Lung (tissue), 11 donors: ENCODE measurements at regions not wholly inside any gene's neighbourhood (a gene's known extent, or its start where the extent isn't known, plus 50 kb on each side); places are given as distances from the start of the nearest gene placed in this dataset.

Experiments used
- ATAC-seq: fragments of 200-7000 bp; cut with Tn5 transposase; one replicate; pipeline ENCODE4 v1.9.1; 2020; ENCODE audit warnings: moderate number of reproducible peaks; ENCODE audit not compliant: insufficient read depth, low FRiP score
- DNase-seq, 3 donors: peaks; one replicate each; pipeline ENCODE4 v3.0.0-alpha.2; 2013 to 2017
- H3K27ac ChIP-seq, 2 donors: one replicate each; pipeline ENCODE4 v1.5.1; 2013; ENCODE audit warnings: mild to moderate bottlenecking in 2 of 2, moderate library complexity in 2 of 2, control low read depth in 1 of 2, inconsistent platforms in 1 of 2, low read depth in 1 of 2, low read length in 1 of 2
- H3K27me3 ChIP-seq, 3 donors: one replicate each; pipeline ENCODE4 v1.5.1; 2013; ENCODE audit warnings: low read length in 2 of 3; ENCODE audit not compliant: control insufficient read depth in 3 of 3, insufficient read depth in 3 of 3
- H3K36me3 ChIP-seq, 4 donors: one replicate each; pipeline ENCODE4 v1.5.1; 2013; ENCODE audit warnings: low read length in 4 of 4, mild to moderate bottlenecking in 1 of 4, moderate library complexity in 1 of 4; ENCODE audit not compliant: control insufficient read depth in 4 of 4, insufficient read depth in 4 of 4
- H3K4me1 ChIP-seq, 5 donors: one replicate each; pipeline ENCODE4 v1.5.1; 2013; ENCODE audit warnings: low read length in 5 of 5, mild to moderate bottlenecking in 2 of 5, moderate library complexity in 1 of 5; ENCODE audit not compliant: control insufficient read depth in 5 of 5, insufficient read depth in 5 of 5
- H3K4me3 ChIP-seq: one replicate; pipeline ENCODE4 v1.5.1; 2013; ENCODE audit warnings: mild to moderate bottlenecking, control low read depth, moderate library complexity
- H3K9ac ChIP-seq, 2 donors: one replicate each; pipeline ENCODE4 v1.5.1; 2013; ENCODE audit warnings: low read length in 2 of 2, control low read depth in 1 of 2; ENCODE audit not compliant: insufficient read depth in 1 of 2
- H3K9me3 ChIP-seq, 4 donors: one replicate each; pipeline ENCODE4 v1.5.1; 2013; ENCODE audit warnings: low read length in 3 of 4, mild to moderate bottlenecking in 1 of 4, moderate library complexity in 1 of 4; ENCODE audit not compliant: control insufficient read depth in 4 of 4, insufficient read depth in 3 of 4
- CTCF ChIP-seq: IDR thresholded peaks from 2 replicates; pipeline ENCODE4 v1.5.1; 2012; ENCODE audit warnings: mild to moderate bottlenecking; ENCODE audit errors: control extremely low read depth, extremely low read depth
- WGBS, 2 donors: extraction: QIAGEN DNeasy Blood & Tissue Kit; methylation state at CpG; one replicate each; pipeline ENCODE4 v1.1.7; 2013; 5-methylcytosine and 5-hydroxymethylcytosine counted together
- donor health status: control.
- donor health status: control.
- donor health status: Bipolar disorder and iron deficiency.
- donor health status: healthy.
- donor health status: DM: yes; HTN: yes; CAD: no.

- ATAC-seq, result no peak
- Histone ChIP-seq H3K9ac (no peak overlapping the region), H3K4me1 (no peaks in the 10 kb centered on the region), H3K27me3 (no peaks in the 10 kb centered on the region), H3K36me3 (no peaks in the 10 kb centered on the region), H3K9me3 (no peaks in the 10 kb centered on the region), H3K27ac (no peak overlapping the region), H3K4me3 (no peak overlapping the region)
- TF ChIP-seq CTCF, result no peak
- DNase-seq, result no peak
Observed at GRCh38 chr4:28759064-28759463, 1898.4 kb downstream of the STIM2 start.

GRCh38 chr4:28760003-28760402, 1899.4 kb downstream of the STIM2 start:
- no peak for ATAC-seq
- H3K9me3 ChIP-seq, result no peaks in the 10 kb centered on the region
- no peak overlapping the region for H3K27ac ChIP-seq
- H3K4me1 ChIP-seq, result no peaks in the 10 kb centered on the region
- H3K4me3 ChIP-seq, result no peak overlapping the region
- H3K36me3 ChIP-seq, result no peaks in the 10 kb centered on the region
- no peak for TF ChIP-seq CTCF
- WGBS, 2 donors, result 87 to 94% methylated on average over 6 of the region's 6 CpGs
- H3K27me3 ChIP-seq, result no peaks in the 10 kb centered on the region
- DNase-seq, result no peak
- H3K9ac ChIP-seq, result no peak overlapping the region

- Histone ChIP-seq H3K4me3 (no peak overlapping the region), H3K9me3 (no peaks in the 10 kb centered on the region), H3K36me3 (no peaks in the 10 kb centered on the region), H3K27ac (no peak overlapping the region), H3K4me1 (peaks cover 0 to 4% (median 0%) of the 10 kb centered on the region in 5 donors), H3K9ac (no peak overlapping the region), H3K27me3 (no peaks in the 10 kb centered on the region)
- ATAC-seq (no peak), DNase-seq (no peak)
- WGBS, 2 donors, result 89 to 97% methylated on average over 1 of the region's 1 CpG
- TF ChIP-seq CTCF, result no peak
Observed at GRCh38 chr4:28772066-28772465, 1911.4 kb downstream of the STIM2 start.

GRCh38 chr4:28772788-28773187, 1912.1 kb downstream of the STIM2 start:
- H3K27me3 ChIP-seq, result no peaks in the 10 kb centered on the region
- H3K27ac ChIP-seq, result no peak overlapping the region
- H3K9me3 ChIP-seq, result no peaks in the 10 kb centered on the region
- 83% methylated on average over 2 of the region's 2 CpGs for WGBS, 2 donors
- H3K4me3 ChIP-seq, result no peak overlapping the region
- ATAC-seq (no peak), DNase-seq (no peak)
- peaks cover 0 to 4% (median 0%) of the 10 kb centered on the region in 5 donors for H3K4me1 ChIP-seq
- no peaks in the 10 kb centered on the region for H3K36me3 ChIP-seq
- no peak overlapping the region for H3K9ac ChIP-seq
- no peak for TF ChIP-seq CTCF
